RPMI8226 (cell line): ENCODE measurements at regions not wholly inside any gene's neighbourhood (a gene's known extent, or its start where the extent isn't known, plus 50 kb on each side); places are given as distances from the start of the nearest gene placed in this dataset.

ENCODE experiments used
- DNase-seq: peaks from one replicate; pipeline ENCODE4 v3.0.0-alpha.2; 2015

DNA sequence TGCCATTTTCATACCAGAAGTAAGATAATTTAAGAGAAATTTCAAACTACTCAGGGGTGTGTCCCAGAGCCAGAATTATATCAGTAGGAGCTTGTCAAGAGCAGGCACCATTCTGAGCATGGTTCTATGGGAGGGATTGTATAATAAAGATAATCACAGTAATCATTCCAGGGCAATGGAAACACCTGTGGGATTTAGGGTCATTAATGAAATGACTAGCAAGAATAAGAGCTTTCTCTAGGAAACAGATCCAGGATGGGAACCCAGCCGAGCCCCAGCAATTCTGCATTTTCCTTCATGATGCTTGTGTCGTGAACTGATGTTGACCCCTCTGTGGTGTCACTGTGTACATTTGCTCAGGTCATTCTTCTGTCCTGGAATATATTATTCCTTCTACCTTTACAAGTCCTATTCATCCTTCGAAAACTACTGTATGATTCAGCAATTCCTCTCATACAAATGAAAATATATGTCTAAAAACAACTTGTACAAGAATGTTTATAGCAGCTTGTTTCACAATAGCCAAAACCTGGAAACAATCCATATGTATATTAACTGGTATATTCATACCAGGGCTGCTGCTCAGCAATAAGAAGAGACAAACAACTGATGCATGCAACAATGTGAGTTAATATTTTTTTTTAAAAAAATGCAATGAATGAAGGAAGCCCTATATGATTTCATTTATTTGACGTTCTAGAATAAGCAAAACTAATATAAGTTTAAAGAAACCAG is 687.8 kb upstream of the KLHL29 start:
- DNase-seq, result no peak

DNA sequence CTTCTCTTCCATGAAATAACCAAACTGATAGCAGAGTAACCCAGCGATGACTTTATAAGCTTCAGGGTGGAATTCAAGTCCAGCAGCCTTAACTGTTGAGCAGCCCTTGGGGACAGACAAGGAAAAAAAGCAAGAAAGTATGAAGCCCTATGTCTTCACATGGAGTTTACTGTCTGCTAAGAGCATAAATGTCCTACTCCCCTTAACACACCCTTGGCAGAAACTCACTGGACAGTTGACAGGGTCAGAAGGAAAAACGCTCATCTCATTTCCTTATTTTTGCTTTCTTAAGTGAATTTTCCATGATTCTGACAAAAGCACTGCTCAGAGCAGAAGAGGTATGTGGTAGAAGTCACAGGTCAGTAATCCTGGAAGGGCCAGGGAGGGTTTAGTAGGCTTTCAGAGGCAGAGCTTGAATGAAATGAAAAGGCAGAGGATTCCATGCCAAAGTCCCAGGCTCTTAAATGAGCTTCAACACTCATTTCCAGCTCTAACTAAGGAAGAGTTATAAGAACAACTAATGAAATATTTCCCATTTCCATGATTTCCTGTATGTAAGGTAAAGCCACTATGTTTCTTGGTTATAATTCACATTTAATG is 683.3 kb upstream of the KLHL29 start:
- no peak for DNase-seq

DNA sequence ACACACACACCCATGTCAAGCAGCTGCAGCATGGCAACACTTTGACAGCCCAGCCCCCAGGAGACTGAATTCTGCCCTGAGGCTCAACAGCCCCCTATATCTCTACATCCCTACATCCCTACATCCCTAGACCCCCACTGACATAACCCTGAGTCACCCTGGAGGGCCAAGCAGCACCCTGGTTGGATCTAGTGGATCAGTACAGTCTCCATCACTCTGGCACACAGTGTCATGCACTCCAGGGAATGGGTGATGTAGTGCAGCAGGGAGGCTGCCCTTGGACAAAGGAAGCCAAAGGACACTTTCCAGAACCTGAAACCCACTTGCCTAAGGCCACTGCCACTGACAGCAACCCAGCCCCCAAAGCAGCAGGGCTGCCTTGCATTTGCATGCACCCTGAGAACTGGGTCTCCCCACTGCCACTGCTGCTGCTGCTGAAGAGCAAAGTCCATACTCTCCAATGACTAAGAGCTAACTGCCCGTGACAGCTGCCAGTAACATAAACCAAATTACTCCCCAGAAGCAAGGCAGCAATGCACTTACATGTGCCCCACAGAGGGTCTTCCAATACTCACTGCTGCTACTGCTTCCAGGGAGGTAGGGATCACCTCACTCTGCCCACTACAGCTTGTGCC is 681.6 kb upstream of the KLHL29 start:
- no peak for DNase-seq

DNA sequence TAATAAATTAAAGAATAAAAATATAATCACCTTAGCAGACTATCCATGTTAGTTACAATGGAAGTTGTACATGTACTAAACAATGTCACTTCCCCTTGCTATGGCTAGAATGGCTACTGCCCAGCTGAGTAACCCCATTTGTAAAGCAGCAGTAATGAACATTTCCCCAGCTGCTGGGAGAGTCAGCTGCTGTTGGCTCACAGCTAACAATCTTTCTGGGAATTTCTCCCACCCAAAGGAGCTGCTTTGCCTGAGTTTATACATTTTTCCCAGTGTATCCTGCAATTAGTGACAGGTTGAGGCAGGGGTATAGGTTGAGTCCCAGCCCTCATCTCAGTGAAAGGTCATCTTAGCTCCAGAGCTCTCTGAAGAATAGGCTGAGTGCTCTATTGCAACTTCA is 665.6 kb upstream of the KLHL29 start:
- DNase-seq, result no peak

DNA sequence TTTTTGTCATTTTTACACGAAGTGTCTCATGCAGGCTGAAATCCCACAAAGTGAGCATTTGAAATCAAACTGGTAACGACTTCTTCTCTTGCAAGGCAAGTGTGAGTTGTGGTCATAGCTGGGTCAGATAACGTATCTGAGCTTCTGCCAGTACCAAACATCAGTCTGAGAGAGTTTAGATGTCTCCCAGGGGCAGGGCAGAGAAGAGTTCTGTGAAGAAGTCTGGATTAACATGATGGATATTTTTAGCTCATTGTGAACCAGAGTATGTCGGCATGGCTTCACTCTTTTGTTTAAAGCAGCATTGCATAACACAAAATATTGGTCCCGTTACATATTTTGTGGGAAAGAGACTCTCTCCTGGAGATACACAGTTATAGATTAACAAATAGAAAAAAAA is 655.5 kb upstream of the KLHL29 start:
- DNase-seq, result no peak

DNA sequence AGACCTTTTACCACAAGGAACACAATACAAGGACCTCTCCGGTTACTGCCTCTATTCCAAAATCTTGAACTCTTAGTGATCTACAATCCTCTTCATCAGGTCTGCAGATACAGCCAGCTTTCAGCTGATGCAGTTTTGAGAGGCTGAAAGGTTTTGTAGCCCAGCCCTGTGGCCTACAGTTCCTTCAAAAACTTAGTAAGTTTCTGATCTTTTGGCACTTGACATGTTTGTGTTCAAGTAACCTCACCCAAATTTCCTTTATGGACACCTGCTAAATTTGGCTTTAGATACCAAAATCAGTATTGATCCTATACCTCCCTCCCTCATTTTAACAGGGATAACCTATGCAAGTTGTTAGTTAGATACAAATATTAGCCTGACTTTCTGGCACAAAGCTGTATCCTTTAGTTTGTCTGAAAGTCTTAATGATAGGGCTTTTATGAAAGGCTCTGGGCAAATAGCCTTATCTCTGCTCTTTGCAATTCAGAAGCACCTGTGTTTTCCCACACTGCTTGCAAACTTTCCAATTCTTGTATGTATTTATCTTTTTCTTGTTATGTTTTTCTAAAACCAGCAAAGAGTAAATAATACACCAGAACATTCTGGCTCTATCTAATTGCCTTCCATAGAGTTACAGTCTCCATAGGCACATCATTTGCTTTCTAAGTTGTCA is 650.5 kb upstream of the KLHL29 start:
- DNase-seq, result no peak

DNA sequence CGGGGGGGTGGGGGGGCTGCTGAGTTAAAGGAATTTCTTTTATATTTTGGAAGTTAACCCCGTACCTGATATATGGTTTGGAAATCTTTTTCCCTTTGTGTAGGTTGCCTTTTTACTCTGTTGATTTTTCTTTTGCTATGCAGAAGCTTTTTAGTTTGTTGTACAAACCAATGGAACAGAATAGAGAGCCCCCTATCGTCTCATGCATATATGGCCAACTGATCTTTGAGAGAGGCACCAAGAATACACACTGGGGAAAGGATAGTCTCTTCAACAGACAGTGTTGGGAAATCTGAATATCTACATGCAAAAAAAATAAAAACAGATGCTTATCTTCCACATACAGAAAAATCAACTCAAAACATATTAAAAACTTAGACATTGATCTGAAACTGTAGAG is 647.8 kb upstream of the KLHL29 start:
- DNase-seq, result no peak

DNA sequence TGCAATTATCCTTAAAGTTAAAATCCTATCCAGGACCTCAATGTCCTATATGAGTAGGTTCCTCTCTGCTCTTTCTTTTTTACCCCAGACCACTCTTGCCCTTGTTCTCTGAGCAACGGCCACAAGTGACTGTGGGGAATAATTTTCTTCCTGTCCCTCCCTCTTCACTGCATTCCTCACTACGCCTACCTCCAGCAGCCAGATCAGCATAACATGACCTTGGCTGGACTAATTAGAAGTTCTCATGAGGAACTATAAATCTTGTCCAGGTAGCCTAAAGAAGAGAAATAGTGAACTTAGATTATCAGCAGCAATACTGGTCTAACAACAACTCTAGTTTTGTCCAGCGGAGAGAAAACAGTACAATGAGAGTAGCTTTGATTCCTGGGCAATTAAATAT is 643.8 kb upstream of the KLHL29 start:
- DNase-seq, result no peak

DNA sequence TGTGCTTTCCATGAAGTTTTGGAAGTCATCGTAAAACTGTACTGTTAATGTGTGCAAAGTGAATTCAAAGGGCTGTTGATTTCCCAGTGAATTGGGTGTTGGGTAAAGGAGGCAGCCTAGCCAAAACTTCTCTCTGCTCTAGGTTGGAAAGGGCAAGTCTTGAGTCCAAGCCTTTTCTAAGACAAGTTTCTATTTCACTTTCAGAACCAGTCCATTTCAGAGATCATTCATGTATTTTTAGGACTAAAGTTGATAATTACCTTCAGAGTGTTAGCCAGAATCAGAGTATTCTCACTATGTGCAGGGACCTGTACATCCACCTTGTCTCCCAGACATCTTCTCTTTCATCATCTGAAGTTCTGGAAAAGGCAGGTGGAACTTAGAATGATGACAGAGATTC is 636.1 kb upstream of the KLHL29 start:
- no peak for DNase-seq

DNA sequence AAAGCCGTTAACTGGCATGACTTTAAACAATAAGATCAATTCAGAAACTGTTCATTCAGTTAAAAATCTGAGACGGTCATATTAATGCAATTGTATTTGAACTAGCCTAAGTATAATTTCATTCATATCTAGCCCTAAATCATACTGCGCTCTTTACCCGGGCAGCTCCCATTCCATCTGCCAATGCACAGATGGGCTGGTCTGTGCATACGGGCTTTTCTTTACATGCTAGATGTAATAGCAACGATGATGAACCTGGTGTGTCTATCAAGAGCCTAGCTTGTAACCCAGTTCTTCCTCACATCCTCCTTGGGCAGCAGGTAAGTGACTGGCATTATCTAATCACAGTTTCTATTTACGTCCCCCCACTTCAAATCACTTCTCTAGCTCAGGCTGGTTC is 631.5 kb upstream of the KLHL29 start:
- DNase-seq, result no peak

DNA sequence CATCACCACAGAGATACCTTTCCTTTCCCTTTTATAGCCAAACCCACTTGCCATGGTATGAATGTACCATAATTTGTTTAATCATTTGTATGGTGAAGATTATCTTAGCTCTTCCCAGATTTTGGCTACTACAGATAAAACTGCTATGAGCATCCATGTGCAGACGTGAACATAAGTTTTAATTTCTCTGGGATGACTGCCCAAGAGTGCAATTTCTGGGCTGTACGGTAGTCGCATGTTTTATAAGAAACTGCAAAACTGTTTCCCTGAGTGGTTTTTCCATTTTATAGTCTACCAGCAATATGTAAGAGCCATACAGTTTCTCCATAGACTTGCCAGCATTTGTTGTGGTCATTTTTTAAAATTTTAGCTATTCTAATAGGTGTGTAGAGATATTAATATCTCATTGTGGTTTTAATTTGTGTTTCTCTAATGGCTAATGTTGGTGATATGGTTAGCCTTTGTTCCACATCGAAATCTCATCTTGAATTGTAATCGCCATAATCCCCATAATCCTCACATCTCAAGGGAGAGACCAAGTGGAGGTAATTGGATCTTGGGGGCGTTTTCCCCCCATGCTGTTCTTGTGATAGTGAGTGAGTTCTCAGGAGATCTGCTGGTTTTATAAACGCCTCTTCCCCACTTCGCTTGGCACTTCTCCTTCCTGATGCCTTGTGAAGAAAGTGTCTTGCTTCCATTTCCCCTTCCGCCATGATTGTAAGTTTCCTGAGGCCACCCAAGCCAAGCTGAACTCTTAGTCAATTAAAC is 628.5 kb upstream of the KLHL29 start:
- DNase-seq, result no peak

DNA sequence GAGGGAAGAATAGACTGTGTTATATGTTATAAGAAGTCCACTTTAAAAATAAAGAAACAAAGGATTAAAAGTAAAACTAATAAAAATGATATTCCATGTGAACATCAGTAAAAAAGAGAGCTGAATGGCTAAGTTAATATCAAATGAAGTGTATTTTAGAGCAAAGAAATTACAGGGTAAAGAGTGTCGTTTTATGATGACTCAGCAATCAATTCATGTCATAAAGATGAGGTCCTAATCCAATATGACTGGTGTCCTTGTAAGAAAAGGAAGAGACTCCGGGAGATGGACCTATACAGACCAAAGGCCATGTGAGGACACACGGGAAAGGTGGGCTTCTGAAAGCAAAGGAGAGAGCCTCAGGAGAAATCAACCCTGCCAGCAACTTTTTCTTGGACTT is 615.5 kb upstream of the KLHL29 start:
- DNase-seq, result no peak

DNA sequence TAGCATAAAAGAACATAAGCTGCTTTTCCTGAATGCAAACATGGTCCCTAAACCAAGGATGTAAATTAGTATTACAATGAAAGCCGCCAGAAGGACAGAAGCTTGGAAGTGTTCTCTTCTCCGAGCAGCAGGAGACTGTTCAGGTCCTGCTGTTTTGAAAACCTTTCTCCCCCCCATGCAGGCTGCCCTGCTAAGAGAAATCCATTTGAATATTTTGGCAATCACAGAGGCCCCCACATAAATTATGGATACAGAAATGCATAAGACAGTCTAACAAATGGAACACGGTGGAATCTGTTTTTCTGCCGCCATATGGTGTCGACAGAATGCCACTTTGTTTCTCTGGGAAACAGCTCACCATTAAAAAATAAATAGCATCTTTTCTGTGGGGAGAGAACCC is 600.4 kb upstream of the KLHL29 start:
- no peak for DNase-seq

DNA sequence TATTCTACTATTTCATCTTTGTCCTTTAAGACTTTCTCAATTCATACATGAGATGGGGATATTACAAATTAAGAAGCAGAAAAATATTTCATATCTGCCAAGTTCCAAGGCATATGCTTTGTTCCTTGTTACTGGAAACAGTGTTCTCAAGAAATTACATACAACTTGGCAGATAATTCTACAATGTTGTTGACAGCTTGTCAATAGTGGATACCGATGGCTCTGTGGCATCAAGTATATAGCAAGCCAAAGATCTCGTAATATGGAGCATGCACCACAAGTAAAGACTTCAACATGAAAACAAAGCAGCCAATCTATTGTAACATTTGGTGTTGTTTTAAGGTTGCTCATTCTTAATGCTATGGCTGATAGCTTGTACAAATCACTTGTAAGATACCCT is 598.2 kb upstream of the KLHL29 start:
- DNase-seq, result no peak

DNA sequence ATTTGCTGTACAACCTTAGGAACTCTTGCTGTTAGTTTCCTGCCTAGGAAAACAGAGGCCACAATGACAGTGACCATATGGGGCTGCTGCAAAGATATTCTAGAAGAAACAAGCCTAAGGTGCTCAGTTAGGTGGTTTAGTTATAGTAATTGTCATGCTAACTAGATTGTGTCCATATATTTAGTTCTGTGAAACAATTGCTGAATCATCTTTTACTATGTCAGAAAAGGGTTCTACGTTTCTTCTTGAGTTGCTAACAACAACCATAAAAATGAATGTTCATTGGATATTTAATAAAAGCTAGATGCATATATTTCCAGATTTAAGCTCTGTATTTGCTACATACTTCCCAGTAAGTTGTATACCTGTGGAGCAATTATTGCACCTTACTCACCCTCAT is 597.2 kb upstream of the KLHL29 start:
- no peak for DNase-seq

DNA sequence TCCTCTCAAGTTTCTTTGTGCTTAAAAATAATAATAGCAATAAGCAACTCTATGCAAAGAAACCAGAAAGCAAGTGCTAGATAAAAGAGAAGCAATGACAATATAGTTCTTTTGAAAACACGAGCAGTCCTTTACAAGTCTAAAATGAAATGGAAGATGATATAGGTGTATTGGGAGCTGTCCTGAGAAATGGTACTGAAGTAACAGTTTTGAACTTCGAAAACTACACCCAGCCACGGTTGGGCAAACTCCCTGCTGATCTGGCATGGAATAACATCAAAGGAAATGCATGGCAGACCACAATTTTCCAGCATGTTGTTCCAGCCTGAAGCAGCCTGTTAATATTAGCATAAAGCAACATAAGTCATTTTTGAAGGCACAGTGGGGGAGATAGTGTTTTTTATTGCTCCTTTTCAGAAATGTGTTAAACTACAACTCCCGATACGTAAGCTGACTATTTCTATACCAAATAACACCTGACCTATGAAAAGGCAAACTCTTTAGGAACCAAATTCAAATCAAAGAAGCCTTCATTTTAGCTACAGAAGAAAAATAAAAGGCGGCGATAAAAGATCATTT is 596.1 kb upstream of the KLHL29 start:
- DNase-seq, result no peak

DNA sequence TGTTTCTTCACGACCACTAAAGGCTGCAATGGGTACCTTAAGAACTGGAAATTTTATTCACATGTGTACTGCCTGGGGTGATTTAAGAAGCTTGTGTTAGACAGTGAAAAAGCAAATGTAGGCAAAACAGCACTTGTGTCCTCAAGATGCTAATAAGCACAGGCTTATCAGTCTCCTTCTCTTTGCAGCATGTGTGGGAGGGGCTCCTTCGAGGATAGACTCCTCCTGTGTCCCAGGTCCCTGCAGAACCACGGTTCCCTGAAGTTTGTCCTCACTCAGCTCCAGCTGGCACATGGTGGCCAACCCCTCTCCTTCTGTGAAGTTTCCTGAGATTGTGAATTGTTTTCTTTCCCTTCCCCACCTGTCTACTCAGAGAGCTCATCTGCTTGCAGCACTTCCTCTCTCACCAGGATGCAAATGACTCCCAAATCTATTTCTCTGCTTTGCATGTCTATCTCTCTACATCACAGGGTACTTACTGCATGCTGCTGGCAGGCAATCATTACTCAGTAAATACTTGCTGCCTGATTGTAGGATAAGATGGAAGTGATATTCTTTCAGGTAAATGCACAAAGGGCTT is 589.6 kb upstream of the KLHL29 start:
- no peak for DNase-seq

DNA sequence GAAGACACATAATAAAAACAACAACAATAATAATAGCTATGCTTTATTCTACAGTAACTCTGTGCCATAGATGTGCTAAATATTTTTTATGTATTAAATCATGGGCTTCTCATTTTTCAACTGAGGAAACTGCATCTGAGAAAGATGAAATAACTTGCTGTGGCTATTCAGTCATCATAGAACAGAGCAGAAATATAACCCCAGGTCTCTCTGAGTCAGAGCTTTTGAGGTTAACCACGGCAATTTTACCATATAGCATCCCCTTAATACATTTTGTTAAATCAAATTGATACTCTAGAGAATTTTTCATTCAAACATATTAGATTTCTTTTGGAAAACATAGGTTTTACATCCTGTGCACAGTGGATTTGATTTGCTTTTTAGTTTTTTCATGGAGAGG is 586.6 kb upstream of the KLHL29 start:
- no peak for DNase-seq

DNA sequence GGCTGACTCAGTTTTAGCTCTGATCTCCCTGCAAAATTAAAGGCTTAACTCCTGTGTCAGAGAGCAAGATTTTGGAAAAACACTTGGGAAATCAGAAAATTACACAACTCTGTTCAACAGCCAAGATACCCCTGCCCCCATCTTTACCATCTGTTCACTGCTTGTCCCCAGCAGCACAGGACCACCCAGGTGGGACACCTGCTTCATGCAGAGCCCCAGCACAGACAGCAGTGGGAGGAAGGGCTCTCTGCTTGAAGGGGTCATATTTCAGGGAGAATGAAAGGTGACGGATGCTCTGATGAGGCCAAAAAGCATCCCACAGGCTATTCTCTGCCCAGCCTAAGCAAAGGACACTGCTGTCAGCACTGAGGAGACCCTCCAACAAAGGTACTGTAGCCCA is 584.6 kb upstream of the KLHL29 start:
- DNase-seq, result no peak

DNA sequence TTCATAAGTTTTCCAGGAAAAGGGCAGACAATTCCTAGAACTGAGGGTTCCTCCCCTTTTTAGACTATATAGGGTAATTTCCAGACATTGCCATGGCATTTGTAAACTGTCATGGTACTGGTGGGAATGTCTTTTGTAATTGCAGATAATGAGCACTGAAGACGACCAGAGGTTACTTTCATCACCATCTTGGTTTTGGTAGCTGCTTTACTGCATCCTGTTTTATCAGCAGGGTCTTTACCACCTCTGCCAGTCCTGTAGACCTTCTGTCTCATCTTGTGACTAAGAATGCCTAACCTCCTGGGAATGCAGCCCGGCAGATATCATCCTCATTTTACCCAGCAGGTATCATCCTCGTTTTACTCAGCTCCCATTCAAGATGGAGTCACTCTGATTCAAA is 583.9 kb upstream of the KLHL29 start:
- no peak for DNase-seq

DNA sequence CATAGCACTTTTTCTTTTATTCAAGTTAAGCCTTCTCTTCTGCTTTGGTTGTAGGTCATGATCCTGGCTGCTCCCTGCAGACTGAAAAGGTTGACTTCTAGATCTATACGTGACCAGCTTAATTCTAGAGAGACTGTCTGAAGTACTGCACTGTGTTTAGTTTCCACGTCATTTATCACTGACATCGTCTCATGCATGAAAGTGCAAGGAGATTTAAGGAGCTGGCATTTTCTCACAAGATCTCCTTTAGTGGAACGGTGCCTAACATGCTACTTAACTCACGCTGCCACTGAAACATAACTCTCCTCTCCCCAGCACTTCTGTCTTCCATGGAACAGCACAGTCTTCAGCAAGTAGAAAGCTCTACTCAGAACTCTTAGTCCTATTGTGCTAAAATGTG is 583.0 kb upstream of the KLHL29 start:
- no peak for DNase-seq

DNA sequence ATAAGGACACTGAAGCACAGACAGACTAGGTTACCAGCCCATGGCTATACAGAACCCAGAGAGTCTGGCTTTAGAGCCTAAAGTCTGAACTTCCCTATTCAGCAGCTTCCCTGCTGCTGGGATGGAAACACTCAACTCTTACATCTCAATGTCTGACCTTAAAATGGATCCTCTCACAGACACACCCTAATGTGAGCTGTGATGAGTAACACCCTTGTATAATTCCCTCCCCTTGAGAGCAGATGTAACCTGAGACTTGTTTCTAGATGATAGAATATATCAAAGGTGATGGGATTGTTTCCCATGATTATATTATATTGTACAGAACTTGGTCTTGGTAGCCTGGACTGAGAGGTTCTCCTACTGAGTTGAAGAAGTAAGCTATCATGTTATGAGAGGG is 577.1 kb upstream of the KLHL29 start:
- no peak for DNase-seq

DNA sequence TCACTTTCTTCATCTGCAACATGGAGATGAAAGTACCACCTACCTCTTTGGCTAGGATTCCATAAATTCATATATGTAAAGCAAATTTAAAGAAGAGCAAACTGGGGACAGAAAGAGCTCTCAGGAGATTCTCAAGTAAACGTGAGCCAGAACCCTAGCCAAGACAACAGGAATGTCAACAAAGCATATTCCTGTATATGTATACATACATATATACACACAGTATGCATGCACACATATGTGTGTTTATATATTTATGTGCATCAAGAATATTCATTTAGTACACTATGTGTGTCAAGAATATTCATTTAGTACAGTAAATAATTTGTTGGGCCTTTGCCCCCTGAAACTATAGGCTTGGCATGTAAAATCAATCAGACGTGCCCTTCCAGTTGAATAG is 574.4 kb upstream of the KLHL29 start:
- DNase-seq, result no peak
